Activated T-cell treated with anti-CD3 and anti-CD28 coated beads for 24 hours (primary cell): ENCODE measurements at regions not wholly inside any gene's neighbourhood (a gene's known extent, or its start where the extent isn't known, plus 50 kb on each side); places are given as distances from the start of the nearest gene placed in this dataset.
"Not testable (repeated sequence)": the region's sequence is repeated elsewhere in the genome, so short reads cannot be mapped to it uniquely, and the experiment has no call there.

ENCODE experiments used
- DNase-seq: peaks from one replicate; pipeline ENCODE4 v3.0.0-alpha.2; 2020; ENCODE audit warnings: low read depth

DNA sequence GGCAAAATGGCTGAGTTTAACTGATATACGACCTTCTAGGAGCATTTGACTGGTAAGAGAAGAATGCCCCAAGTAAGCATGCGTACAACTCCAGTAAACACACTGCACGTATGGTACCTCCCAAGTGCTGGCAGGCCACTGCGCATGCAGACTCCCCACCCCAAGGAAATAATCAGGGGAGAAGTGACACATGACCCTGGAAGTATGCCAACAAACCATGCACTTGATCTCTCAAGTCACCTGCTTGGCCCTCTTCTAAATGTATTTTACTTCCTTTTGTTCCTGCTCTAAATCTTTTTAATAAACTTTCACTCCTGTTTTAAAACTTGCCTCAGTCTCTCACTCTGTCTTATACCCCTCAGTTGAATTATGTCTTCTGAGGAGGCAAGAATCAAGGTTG is 129.8 kb upstream of the COL5A2 start:
- no peak for DNase-seq

DNA sequence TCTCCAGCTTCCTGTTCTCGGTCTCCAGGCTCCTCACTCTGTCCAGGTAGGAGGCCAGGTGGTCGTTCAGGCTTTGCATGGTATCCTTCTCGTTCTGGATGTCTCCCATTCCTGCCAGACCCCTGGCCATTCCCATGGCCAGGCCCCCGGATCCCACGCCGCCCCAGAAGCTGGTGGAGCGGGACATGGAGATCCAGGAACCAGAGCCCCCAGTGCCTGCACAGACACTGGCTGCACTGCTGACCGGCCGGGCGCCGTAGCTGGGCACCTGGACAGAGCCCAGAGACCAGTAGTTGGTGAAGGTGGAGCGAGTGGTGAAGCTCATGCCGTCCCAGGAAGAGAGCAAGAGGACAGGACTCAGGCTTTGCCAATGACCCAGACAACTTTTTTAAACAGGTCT is 129.1 kb upstream of the WDR75 start:
- no peak for DNase-seq

DNA sequence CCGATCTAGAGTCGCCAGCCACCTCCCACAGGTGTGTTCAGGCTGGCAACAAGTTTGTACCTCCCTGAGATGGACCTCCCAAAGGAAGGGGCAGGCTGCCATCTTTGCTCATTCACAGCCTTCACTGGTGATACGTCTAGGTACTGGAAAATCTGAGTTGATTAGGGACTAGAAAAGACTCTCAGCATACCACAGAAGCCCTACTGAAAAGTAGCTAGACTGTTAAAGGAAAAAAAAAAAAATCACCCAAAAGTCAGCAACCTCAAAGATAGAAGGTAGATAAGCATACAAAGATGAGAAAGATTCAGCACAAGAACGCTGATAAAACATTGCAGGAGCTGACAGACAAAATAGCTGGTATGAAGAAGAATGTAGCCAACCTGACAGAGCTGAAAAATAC is 128.6 kb upstream of the WDR75 start:
- no peak for DNase-seq

DNA sequence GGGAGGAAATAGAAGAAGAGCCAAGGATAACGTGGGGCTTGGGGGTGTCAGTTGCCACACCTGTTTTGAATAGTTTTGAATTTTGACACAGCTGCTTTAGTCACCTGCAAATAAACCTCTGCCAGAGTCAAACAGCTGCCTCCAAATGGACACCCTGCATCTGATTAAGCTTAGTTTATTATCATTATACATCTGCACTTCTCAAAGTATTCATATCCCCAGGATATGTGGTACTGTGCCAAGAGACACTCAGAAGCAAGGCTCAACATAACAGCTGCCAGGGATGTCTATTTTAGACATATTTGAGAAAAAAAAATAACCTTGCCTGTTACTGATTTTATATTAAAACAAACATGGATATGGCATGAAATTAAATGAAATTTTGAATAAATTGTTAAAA is 122.5 kb upstream of the WDR75 start:
- no peak for DNase-seq

DNA sequence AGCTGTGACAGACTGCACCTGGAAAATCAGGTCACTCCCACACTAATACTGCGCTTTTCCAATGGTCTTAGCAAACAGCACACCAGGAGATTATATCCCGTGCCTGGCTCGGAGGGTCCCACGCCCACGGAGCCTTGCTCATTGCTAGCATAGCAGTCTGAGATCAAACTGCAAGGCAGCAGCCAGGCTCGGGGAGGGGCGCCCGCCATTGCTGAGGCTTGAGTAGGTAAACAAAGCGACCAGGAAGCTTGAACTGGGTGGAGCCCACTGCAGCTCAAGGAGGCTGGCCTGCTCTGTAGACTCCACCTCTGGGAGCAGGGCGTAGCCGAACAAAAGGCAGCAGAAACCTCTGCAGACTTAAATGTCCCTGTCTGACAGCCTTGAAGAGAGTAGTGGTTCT is 121.8 kb upstream of the WDR75 start:
- DNase-seq = not testable (repeated sequence)

DNA sequence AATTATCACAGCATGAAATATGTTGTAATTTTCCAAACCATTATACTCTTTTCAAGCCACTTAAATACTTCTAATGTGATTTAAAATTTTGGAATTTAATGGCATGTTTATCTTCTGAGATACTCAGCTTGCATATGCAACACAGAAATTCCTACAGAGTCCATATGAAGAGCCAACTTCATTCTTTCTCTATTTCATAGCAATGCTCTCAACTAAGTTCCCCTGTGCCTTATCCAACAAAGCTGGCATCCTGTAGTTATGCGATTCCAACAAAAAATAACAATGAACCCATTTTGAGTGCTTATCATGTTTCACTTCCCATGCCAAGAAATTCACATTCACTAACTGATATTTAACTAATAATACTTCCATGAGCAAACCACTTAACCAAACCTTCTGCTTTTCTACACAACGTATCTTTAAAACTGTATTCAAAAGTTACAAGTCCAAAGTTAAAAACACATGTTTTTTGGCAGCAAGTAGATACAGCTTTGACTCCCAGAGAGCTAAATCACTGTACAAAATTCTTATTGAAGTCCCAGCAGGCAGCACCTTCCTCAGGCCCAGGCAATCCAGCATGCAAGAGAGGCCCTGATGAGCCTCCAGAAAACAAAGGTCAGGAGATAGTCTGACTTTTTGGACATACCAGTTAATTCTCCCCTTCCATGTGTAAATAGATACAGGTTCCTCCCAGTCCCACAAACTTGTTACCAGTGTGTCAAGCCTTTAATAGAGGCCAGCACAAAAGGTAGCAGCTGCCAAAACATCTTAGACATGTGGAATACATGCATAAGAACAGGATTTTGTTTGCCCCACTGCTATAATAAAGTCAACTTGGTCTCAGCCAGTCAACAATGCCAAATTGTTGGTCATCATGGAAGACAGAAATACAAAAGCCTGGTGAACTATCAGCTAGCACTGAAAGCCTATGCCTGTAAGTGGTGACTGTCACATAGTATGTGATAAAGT is 113.1 kb upstream of the WDR75 start:
- no peak for DNase-seq

DNA sequence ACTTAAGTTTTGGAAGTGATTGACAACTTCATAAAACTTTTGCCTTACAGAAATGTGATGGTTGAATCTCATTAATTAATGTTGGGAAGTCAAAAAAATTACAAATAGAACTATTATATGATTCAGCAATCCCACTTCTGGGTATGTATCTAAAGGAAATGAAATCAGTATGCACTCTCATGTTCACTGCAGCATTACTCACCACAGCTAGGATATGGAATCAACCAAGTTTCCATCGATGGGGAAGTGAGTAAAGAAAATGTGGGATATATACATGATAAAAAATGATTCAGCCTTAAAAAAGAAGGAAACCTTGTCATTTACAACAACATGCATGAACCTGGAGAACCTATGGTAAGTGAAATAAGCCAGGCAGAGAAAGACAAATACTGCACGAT is 112.4 kb upstream of the WDR75 start:
- DNase-seq = no peak

DNA sequence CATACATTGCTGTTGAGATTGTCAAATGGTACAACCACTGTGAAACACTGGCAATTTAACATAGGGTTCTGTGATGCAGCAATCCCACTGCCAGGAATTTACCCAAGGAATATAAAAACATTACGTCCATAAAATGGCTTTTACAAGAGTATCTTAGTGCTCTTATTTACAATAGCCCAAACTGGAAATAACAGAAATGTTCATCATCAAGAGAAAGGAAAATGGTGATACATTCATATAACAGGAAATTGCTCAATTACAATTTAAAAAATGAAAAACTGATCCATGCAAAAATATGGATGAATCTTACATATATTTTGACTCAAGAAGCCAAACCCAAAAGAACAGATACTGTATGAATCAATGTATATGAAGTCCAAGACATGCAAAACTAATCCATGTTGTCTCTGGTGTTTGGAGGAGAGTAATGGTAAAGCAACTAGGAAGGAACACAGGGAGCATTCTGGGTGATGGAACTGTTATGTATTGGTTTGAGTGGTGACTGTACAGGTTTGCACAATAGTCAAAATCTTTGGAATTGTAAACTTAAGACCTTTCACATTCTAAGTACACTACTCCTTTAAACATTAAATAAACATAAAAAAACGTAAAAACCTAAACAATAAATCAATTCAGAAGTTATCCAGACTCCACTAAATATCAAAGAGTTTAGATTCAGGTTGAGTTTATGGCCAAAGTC is 104.8 kb upstream of the WDR75 start:
- no peak for DNase-seq

DNA sequence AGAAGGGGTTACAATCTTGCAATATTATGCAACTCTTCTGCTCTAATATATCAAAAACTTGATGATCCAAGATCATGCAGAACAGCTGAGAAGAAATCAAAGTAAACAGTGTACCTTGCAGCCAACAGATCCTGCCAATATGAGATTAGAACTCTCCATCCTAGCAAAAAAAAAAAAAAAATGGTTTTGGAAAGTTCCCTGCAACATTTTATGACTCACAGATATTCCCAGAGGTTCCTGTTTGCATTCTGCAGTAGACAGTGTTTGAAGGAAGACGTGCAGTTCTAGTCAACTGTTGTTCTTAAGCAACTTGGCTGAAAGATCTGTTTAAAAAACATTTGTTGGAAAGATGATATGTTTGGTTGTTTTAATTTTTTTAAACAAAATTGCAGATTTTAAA is 103.6 kb upstream of the WDR75 start:
- DNase-seq = no peak

DNA sequence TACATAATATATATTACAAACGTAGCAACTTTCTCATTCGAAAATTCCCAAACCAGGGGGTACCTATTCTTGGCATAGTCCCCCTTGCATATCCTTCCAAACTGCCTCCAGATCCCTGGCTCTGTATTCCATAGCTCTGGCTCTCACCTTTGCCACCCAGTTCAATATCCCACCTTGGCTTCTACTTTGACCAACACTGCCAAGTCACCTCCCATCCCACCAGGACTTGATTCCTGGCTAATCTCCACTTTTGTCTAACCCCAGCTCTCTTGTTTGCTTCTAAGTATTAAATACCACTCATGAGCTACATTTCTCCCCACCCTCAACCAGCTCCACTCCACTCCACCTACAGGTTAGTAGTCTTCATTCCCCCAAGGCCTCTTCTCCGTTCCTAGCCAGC is 103.2 kb upstream of the WDR75 start:
- DNase-seq = no peak

DNA sequence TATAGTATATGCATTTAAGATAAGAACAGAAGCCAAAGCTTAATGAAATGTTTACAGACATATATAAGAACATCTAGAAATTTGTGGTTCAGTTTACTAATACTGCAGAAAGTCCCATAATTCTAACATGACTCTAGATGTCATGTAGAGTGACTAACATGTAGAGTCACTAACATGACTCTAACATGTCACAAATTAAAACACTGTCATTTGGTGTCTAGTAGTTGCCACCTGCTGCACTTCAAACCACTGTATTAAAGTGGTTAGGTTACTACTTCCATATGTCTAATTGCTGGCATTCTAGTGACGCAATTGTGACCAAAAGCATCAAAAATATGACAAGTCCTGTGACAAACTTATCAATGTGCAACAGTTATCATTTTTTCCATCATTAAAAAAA is 100.2 kb upstream of the WDR75 start:
- no peak for DNase-seq

DNA sequence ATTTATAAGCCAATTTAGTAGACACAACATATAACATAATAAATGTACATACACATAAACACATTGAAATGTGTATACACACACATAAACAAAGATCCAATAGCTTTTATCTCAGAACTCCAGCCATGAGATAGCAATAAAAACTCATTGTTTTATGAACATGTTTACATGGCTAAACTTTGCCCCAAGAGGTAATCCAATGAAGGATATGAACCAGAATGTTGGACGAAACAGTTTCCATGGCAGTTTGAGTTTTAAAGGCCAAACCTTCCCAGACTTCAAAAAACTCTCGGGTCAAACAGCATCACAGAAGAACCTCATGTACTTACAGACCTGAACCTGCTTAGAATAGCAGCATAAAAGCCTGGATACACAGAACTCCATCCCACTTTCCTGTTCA is 97.2 kb upstream of the WDR75 start:
- DNase-seq = no peak

DNA sequence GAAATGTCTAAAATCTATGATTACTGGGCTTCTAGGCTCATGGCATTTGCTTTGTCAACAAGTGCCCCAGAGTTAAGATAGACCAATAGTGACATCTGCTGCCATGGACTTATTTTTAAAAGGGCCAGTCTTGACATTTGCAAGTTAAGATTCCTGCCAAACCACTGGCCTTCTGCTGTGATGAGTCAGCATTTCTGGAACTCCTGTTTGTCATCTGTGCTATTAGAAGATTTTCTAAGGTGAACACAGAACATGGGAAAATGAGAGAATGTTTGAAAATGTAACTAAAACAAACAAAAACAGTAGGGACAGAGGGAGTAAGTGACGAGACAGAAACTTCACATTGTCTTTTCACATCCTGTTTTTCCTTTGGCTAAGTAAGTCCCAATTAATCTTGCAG is 93.7 kb upstream of the WDR75 start:
- no peak for DNase-seq

DNA sequence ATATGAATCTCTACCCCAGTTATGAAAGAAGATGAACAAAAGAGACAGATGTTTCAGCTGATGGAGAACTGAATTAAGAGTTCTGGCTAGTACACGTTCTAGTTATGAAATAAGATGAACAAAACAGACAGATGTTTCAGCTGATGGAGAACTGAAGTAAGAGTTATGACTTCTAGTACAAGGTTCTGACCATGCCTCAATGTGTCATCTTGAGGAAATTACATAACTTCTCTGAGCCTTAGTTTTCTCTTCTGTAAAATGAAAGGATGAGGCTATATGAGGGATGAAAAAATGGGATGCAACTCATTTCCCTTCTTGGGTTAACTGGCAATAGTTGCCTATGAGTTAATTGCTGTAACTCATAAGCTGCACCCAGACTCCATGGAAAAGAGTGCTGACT is 92.9 kb upstream of the WDR75 start:
- DNase-seq = no peak

DNA sequence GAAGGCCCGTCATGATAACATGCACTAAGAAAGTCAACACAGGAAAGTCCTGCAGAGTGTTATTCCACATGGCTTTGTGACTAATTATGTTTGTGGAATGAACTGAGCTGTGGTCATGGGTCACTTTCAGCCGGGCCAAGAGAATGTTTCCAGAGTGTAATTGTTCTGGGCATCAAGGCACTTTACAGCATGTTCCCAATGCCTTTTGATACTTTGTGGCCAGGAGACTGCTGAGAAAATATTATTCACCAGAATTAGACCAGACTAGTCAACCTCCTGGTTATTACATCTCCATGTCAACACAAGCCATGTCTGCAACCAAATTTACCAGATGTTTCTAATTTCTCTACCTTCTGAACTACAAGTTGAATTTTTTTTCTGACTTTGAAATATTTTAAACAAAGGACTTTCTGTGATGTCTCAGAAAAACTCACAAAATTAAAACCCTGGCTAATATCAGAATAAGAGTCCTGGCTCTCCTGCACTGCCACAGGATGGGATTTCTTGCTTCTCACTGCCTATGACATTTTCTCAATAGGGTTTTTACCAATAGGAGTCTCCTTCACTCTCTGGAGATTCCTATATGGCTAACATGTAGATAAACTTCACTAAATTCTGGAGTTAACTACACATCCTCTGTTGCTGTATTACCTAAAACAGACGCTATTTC is 90.6 kb upstream of the WDR75 start:
- DNase-seq = no peak

DNA sequence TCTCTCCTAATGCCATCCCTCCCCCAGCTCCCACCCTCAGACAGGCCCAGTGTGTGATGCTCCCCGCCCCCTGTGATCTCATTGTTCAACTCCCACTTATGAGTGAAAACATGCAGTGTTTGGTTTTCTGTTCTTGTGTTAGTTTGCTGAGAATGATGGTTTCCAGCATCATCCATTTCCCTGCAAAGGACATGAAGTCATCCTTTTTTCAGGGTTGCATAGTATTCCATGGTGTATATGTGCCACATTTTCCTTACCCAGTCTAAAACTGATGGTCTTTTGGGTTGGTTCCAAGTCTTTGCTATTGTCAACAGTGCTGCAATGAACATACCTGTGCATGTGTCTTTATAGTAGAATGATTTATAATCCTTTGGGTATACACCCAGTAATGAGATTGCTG is 89.3 kb upstream of the WDR75 start:
- DNase-seq = not testable (repeated sequence)

DNA sequence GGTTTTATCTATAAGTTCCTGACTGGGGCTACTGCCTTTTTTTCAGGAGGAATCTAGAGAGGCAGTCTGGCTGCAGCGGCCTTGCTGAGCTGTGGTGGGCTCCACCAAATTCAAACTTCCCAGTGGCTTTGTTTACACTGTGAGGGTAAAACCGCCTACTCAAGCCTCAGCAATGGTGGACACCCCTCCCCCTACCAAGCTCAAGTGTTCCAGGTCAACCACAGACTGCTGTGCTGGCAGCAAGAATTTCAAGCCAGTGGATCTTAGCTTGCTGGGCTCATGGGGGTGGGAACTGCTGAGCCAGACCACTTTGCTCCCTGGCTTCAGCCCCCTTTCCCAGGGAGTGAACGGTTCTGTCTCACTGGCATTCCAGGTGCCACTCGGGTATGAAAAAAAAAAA is 83.9 kb upstream of the WDR75 start:
- DNase-seq = not testable (repeated sequence)

DNA sequence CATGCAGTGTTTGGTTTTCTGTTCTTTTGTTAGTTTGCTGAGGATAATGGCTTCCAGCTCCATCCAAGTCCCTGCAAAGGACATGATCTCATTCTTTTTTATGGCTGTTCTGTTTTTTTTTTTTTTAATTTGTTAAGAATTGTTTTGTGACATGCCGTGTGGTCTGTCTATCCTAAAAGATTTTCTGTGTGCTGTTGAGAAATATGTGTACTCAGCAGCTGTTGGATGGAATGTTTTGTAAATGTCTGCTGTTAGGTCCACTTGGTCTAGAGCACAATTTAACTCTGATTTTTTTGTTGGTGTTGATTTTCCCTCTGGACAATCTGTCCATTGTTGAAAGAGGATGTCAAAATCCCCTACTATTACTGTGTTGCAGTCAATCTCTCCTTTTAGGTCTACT is 80.4 kb upstream of the WDR75 start:
- no peak for DNase-seq

DNA sequence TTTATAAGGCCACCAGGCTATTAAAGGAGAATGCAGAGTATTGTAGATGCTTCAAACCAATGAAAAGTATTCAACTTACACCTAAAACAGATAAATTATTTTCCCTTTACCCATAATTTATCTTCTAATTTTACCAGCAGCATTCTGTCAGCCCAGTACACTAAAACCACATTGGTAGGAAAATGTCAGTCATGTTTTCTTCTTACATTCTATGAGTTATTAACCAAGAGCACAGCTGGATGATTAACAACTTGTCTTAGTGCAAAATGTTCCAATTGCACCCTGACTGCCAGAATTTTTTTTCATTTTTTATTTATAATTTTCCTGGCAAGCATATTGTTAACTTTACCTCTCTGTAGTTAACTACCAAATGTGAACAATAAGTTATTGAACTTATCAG is 79.0 kb upstream of the WDR75 start:
- no peak for DNase-seq

DNA sequence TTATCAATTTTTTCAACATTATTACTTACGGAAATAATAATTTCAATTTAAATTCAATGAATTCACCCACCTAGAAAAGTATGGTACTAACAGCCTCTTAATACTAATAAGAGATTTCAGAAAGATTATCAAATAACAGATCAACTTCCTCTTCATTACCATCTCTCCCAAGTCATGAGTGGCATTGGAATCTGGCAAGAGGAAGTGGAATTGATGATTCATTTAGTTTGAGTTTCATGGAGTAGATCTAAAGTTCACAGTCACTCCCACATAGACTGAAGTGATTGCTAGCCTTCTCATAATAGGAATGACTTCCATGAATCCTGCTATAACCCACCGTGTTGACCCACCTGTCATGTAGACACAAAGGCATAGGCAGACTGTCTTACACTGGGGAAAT is 77.7 kb upstream of the WDR75 start:
- no peak for DNase-seq

DNA sequence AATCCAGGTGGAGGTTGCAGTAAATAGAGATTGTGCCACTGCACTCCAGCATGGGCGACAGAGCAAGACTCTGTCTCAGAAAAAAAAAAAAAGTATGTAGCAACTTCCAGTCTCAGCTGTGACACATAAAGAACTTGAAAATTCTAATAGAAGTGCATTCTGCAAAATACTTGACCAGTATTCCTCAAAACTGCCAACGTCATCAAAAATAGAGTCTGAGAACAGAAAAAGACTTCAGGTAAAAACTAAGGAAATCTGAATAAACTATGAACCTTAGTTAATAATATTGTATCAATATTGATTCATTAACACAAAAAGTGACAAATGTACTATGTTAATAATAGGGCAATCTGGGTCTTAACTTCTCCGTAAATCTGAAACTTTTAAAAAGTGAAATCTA is 76.7 kb upstream of the WDR75 start:
- no peak for DNase-seq

DNA sequence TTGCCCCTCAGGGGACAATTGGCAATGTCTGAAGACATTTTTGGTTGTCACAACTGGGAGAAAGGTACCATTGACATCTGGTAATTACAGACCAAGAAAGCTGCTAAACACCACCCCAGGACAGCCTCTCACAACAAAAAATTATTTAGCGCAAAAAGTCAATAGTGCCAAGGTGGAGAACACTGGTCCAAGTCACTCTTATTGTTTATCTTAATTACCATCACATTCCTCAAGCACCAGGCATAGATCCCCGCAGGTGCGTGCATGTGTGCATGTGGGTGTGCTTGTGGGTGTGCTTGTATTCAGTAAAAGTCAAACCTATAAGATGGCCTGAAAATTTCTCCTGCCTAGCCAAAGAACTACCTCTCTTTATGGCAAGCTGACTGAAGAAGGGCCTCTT is 74.9 kb upstream of the WDR75 start:
- DNase-seq = no peak

DNA sequence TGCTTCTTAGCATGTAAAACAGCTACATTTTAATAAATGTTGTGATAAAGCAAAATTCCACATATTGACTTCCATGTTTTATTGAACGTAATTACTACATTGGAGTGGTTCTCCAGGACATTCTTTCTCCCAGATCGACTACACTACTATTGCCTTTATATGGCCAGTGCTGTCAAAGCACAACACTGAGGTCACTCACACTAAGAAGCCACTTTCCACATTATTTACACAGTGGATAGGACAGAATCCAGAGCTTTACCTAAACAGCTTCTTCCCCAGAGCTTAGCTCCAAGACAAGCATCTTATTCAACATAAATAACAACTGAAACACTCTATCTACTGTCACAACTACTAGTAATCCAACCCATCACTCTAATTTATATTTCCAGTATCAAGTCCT is 73.9 kb upstream of the WDR75 start:
- DNase-seq = no peak
